ENCODE measurements at regions not wholly inside any gene's neighbourhood (a gene's known extent, or its start where the extent isn't known, plus 50 kb on each side); places are given as distances from the start of the nearest gene placed in this dataset.

DNA sequence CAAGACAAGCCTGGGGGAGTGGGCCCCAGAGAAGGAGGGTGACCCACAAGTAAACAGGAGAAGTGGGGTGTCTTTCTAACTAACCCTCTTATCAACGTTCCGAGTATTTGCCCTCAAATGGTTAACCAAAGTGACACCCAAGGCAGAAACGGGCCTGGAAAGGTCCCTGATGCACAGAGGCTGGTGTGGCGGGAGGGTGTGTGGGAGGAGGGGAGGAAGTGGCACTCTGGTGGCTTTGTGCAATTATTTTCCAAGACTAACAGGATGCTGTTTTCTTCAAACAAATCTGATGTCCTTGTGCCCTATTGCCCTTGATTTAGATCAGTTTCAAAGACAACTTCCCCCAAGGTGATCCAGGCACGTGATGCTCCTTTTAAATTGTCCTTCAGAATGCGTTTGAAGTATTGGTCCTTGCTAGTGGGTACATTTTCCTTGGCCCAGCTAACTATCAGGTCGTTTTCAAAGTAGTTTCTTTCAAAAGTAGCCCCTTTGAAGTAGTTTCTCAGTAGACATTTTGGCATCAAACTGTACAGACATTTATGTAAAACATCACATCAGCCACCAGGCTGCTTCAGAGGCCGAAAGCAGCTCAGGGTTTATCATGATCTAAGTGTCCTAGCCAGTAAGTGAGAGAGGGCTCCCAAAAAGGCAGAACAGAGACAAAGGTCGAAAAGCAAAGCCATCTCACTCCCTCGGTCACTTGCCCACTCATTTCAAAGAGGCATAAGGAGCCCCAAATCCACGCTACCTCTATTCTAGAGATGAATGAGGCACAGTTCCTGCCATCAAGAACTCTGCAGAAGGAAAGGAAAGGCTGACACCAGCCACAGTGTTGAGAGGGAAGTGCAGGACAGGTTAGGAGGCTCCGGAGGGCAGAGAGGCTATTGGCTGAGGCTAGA is 371.1 kb upstream of the ID2 start:
- DNase-seq (ENCODE audit: insufficient read length, low spot score), result no peak
- peak; percentile 69 for FAIRE-seq
- TF ChIP-seq POLR2A (IDR thresholded peaks at IDR 0.05; ENCODE audit: low read depth, low read length) (no peak), SPI1 (IDR thresholded peaks at IDR 0.05; ENCODE audit: low read depth, low read length) (peak; percentile 62)

- peak; percentile 48 for FAIRE-seq
Observed at GRCh38 chr2:8312221-8312620, 369.6 kb upstream of the ID2 start.

DNA sequence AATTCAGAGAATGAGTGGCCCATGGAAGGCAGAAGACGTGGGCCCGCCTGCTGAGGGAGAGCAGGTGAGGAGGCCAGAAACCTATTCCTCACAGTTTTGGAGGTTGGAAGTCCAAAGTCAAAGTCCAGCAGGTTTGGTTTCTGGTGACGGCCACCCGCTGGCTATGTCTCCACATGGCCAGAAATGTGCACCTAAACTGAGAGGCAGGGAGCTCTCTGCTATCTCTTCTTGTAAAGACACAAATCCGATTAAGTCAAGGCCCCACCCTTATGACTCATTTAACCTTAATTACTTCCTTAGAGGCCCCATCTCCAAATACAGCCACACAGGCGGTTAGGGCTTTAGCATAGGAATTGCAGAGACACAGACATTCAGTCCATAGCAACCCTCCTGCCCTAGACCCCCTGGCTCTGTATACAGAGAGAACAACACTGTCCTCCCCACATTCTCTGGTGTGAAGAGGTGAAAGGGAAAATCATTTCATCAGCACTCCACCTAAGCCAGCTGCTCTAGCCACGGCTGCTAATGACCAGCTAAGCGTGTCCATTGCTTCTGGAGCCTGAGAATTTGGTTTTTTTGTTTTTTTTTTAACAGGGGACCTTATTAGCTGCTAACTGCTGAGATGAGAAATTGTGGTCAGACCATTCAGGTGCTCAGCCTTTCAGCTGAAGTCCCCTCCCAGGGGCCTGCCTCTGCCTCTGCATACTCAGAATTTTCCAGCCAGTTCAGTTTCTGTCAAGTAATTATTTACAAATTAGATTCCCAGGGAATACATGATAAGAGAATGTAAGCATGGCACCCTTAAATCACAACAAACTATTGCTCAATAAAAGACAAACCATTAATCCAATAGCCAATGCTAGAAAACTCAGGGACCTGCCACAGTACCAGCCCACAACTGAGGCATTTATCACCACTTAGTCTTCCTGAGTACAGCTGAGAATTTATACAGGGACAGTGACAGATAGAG is 368.7 kb upstream of the ID2 start:
- DNase-seq (ENCODE audit: insufficient read length, low spot score) (peak; percentile 41), FAIRE-seq (peak; percentile 87)
- TF ChIP-seq PAX5 (IDR thresholded peaks at IDR 0.05; ENCODE audit: insufficient read depth, low read length, severe bottlenecking), result peak; percentile 99
- TF ChIP-seq POLR2AphosphoS5 (IDR thresholded peaks at IDR 0.05; ENCODE audit: low read depth, low read length), result no peak
- peak; percentile 7; the same call in 1 of the 2 replicates for TF ChIP-seq POU2F2 (IDR thresholded peaks at IDR 0.05; ENCODE audit: low read depth, low read length)

More at GRCh38 chr2:8312221-8312620, 369.6 kb upstream of the ID2 start:
- TF ChIP-seq POU2F2 (IDR thresholded peaks at IDR 0.05; ENCODE audit: low read depth, low read length) (no peak), PAX5 (IDR thresholded peaks at IDR 0.05; ENCODE audit: insufficient read depth, low read length, severe bottlenecking) (no peak), POLR2AphosphoS5 (IDR thresholded peaks at IDR 0.05; ENCODE audit: low read depth, low read length) (no peak), POLR2A (IDR thresholded peaks at IDR 0.05; ENCODE audit: low read depth, low read length) (no peak), TAF1 (IDR thresholded peaks at IDR 0.05; ENCODE audit: low read depth, low read length) (no peak), SPI1 (IDR thresholded peaks at IDR 0.05; ENCODE audit: low read depth, low read length) (no peak)
- no peak for DNase-seq (ENCODE audit: insufficient read length, low spot score)

DNA sequence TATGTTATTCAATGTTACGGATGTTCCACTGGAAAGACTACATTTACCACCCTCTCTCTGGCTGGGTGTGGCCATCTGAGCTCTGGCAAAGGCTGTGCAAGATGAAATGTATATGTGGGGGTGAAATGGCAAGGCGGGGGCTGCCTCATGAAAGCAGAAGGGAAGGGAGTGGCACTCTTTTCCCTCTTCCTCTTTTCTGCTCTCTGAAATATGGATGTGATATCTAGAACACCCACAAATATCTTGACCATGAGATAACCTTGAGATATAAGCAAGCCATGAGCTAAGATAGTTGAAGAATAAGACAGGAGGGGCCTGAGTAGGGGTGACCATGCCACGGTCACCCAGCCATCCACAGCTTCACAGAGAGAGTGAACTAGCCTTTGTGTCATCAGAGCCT is 367.8 kb upstream of the ID2 start:
- peak; percentile 75 for FAIRE-seq
- TF ChIP-seq PAX5 (IDR thresholded peaks at IDR 0.05; ENCODE audit: insufficient read depth, low read length, severe bottlenecking) (no peak), SPI1 (IDR thresholded peaks at IDR 0.05; ENCODE audit: low read depth, low read length) (peak; percentile 92)
- DNase-seq (ENCODE audit: insufficient read length, low spot score), result no peak

GRCh38 chr2:8315531-8316165 is 366.2 kb upstream of the ID2 start:
- FAIRE-seq (no peak), DNase-seq (ENCODE audit: insufficient read length, low spot score) (no peak)
- no peak for TF ChIP-seq POU2F2 (IDR thresholded peaks at IDR 0.05; ENCODE audit: low read depth, low read length)

- no peak for FAIRE-seq
- TF ChIP-seq POLR2AphosphoS5 (IDR thresholded peaks at IDR 0.05; ENCODE audit: low read depth, low read length) (no peak), TAF1 (IDR thresholded peaks at IDR 0.05; ENCODE audit: low read depth, low read length) (no peak), POLR2A (IDR thresholded peaks at IDR 0.05; ENCODE audit: low read depth, low read length) (no peak), PAX5 (IDR thresholded peaks at IDR 0.05; ENCODE audit: insufficient read depth, low read length, severe bottlenecking) (no peak), POU2F2 (IDR thresholded peaks at IDR 0.05; ENCODE audit: low read depth, low read length) (no peak), SPI1 (IDR thresholded peaks at IDR 0.05; ENCODE audit: low read depth, low read length) (no peak)
- no peak for DNase-seq (ENCODE audit: insufficient read length, low spot score)
Observed at GRCh38 chr2:8316356-8316755, 365.5 kb upstream of the ID2 start.

DNA sequence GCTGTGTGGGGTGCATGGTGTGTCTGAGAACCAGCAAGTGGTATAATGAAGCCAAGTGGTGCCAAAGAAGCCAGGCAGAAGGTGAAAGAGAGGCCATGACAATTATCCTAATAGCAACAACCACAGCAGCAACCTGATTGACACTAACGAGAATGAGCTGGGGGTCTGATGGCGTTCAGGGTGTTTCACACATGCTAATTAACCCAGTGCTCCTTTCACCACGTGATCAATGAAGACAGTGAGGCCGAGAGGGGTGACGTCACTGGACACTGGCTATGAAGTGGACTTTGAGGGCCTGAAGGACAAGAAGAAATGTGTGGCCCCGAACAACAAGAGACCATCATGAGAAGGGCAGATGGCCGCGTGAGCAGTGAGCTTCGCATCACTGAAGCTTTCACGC is 364.4 kb upstream of the ID2 start:
- FAIRE-seq, result no peak
- no peak for DNase-seq (ENCODE audit: insufficient read length, low spot score)
- TF ChIP-seq PAX5 (IDR thresholded peaks at IDR 0.05; ENCODE audit: insufficient read depth, low read length, severe bottlenecking), result no peak
- no peak for TF ChIP-seq POU2F2 (IDR thresholded peaks at IDR 0.05; ENCODE audit: low read depth, low read length)

DNA sequence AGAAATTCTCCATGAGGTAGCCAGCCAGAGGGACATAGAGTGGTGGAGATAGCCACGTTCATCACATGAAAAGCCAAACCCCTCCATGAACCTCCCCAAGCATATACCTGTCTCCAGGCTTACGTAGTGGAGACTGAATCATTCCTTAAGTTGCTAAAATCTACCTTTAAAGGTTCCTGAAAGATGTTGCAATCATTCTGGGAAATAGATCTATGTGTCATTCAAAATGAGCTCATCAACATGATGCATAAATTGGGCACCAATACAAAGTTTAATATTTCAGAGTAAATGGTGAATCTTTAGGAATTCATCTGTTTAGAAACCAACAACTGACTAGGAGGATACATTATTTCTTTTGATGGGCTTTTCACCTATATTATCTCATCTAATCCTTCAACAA is 362.6 kb upstream of the ID2 start:
- no peak for DNase-seq (ENCODE audit: insufficient read length, low spot score)
- FAIRE-seq, result no peak
- TF ChIP-seq TAF1 (IDR thresholded peaks at IDR 0.05; ENCODE audit: low read depth, low read length), result no peak
- TF ChIP-seq POLR2A (IDR thresholded peaks at IDR 0.05; ENCODE audit: low read depth, low read length), result no peak
- no peak for TF ChIP-seq SPI1 (IDR thresholded peaks at IDR 0.05; ENCODE audit: low read depth, low read length)
- no peak for TF ChIP-seq PAX5 (IDR thresholded peaks at IDR 0.05; ENCODE audit: insufficient read depth, low read length, severe bottlenecking)
- TF ChIP-seq POLR2AphosphoS5 (IDR thresholded peaks at IDR 0.05; ENCODE audit: low read depth, low read length), result no peak
- no peak for TF ChIP-seq POU2F2 (IDR thresholded peaks at IDR 0.05; ENCODE audit: low read depth, low read length)

- FAIRE-seq, result no peak
- DNase-seq (ENCODE audit: insufficient read length, low spot score), result no peak
- TF ChIP-seq TAF1 (IDR thresholded peaks at IDR 0.05; ENCODE audit: low read depth, low read length) (no peak), POLR2AphosphoS5 (IDR thresholded peaks at IDR 0.05; ENCODE audit: low read depth, low read length) (no peak)
Observed at GRCh38 chr2:8320311-8321066, 361.4 kb upstream of the ID2 start.

All from GM12891 (cell line).